NCI-H774 (cell line): ENCODE measurements at regions not wholly inside any gene's neighbourhood (a gene's known extent, or its start where the extent isn't known, plus 50 kb on each side); places are given as distances from the start of the nearest gene placed in this dataset.

Source experiments
- DNase-seq: peaks from one replicate; lab custom pipeline; 2025; lab: John Stamatoyannopoulos, UW

DNA sequence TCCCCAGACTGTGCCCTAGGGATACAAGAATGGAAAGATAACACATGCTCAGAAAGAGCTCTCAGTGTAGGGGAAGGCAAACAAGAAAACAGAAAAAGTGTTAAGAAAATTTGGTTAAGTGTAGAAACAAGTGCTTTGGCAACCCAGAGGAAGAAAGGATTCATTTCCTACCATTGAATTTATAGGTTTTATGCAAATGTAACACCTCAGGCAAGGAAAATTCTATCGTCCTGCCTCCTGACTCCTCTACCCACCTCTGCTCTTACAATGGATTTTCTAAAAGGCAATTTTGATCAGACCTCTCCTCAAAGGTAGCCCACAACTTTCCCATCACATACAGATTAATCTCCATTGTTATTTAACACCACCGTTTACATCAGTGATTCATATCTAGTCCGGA, 298.7 kb downstream of the RFC3 start:
- no peak for DNase-seq

DNA sequence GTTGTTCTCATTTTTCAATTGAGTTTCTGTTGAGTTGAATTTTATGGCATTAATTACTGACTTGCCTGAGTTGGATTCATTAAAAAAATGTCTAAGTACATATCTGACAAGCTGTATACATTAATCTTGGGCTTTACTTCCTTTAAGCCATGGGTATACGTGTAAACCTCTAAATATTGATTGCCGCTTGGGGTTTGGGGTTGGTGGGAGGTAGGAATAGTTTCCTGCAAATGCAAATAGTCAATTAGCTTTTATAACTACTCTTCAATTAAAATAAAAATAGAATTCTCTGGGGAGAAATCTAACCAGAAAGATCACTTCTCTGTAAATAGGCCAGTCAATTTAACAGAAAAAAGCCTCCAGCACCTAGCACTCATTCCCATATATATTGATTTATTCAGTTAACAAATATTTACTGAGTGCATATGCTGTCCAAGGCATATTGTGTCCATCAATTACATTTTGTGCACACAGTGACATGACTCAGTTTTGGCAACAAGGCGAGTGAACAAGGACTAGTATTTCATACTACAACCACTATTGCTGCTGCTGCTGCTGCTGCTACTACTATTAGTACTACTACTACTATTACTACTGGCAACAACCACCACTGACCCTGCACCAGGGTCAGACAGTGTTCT, 306.8 kb downstream of the RFC3 start:
- peak; percentile 65 for DNase-seq

GRCh38 chr13:34127523-34127922, 309.6 kb downstream of the RFC3 start:
- DNase-seq = no peak

GRCh38 chr13:34128661-34129060, 310.7 kb downstream of the RFC3 start:
- no peak for DNase-seq

DNA sequence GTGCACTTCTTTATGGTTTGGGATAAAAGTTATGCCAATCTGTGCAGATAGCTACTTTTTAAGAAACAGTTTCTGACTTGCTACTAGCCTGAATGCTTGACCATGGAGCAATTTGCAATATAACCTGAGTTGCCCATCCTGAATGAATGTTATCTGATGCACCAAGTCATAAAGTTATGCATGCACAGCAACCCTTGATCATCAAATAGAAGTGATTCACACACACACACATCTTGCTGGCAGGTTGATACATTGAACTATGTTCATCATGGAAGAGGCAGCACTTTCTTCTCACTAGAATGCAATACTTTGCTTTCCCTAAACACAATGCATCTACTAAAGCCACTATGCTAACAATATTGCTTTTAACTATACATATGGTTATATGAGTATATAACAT, 311.5 kb downstream of the RFC3 start:
- DNase-seq = no peak

GRCh38 chr13:34137200-34137599, 319.3 kb downstream of the RFC3 start:
- DNase-seq = no peak

DNA sequence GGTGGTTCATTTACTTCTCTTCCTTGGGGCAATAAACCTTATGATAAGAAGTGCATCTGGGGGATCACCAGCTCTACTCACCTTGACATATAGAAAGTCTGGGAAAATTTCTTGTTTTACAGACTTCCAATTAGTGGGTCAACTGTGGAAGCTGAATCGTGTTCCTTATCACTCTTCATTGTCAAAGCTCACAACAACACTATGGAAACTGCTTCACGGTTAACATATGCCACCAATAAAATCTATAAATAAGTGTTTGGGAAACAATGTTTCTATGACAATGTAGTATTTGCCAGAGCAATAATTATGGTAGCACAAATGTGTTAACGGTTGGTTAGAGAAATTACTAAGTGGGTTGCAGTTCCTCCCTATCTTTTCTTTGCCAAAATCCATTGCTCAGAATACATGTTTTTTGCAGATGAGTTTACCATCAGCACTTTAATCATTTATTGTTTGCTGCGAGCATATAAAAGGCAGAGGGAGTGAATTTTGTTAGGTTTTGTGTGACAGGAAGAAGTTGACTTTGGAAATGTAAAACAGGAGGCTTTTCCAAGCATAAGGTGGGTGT, 321.8 kb downstream of the RFC3 start:
- DNase-seq = no peak

DNA sequence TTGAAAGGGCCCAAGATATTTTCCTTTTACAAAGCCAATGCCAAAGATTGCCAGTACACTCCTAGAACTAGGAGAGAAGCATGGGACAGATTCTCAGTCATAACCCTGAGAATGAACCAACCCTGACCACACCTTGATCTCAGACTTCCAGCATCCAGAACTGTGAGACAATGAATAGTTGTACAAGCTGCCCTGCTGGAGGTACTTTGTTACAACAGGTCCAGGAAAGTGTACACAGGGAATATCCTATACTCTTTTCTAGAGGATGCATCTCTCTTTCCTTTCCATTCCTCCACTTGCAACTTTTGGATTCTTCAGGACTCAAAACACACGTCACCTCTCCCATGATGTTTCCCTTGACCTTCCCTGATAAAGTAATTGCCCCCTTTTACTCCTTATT, 325.7 kb downstream of the RFC3 start:
- no peak for DNase-seq

GRCh38 chr13:34144142-34144541, 326.2 kb downstream of the RFC3 start:
- no peak for DNase-seq

DNA sequence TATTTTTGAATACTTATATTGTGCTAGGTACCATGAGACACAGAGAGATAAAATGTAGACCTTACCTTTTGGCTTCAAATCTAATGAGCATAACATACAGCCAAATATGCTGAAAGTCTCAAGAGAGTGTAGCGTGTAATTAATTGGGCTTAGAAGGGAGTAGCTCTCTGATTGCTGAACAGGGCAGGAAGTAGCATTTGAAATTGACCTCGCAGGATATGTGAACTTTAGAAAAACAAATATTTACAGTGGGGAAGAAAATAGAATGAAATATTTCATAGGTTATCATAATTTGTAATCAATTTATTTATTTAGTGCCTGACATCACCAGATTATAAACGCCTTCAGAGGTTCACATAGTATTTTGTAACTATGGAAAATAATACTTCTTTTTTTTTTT, 327.1 kb downstream of the RFC3 start:
- no peak for DNase-seq

GRCh38 chr13:34148359-34148758, 330.4 kb downstream of the RFC3 start:
- DNase-seq = no peak

DNA sequence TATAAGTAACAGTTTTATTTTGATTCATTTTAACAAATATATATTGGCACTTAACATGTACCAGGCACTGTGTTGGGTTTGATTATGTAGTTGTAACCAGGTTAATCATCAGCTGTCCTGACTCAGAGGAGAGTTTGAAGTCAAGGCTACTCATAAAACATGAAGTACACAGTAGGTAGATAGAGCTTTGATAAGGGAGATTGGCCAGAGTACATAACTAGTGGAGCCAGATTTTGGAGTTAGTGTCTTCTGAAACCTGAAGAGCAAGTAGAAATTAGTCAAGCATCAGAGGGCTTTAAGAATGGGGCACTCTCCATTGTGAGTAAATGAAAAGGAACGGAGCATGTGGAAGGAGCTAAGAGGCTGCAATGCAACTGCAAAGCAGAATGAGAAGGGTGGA, 333.9 kb downstream of the RFC3 start:
- DNase-seq = no peak

- DNase-seq = no peak
These were observed 334.5 kb downstream of the RFC3 start for GRCh38 chr13:34152409-34152808.

DNA sequence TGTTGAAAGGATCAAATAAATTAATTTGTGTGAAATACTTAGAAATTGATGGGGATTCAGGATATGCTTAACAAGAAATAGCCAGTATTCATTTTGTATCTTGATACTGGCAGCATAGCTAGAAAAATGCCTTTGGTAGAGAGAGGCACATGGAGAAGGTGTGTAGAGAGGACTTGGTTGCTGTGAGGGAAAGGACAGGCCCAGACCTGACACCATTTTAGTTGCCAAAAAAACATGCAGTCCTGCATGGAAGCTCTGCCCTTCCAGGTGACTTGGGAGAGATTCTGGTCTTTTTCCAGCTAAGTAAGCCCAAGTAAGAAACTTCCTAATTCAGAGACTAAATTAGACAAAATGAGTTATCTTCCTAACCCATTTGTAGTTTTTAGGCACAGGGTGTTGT, 335.0 kb downstream of the RFC3 start:
- DNase-seq = no peak

DNA sequence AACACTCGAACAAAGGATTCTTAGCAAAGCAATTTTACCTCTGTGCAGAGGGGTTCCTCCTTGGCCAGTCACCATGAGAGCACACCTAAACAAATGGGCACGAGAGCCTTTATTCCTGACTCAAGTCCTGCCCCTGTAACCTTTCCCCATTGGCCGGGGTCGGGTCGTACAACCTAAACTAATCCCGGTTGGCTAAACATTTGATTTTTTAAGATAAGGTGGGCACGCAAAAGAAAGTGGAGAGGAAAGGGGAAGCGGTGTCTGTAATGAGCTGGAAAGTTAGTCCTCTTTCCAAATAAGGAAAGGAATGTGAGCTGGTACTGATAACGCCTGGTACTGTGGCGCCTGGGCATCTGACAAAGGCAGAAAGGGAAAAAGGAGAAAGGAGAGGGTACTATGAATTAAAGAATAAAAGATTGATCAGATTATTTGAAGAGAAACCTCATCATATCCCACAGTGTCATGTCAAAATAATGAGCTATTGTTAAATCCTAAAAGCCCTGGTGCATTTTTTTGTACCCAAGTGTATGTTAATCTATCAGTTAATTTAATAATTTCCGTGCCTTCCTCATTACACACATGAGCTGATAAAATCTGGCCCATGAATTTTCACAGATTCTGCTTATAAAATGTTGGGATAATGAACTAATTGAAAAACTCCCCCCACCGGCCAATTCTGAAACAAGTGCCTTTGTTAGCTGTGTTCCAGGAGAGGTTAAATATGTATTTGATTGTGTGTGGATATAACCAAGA, 335.7 kb downstream of the RFC3 start:
- no peak for DNase-seq

GRCh38 chr13:34155931-34156607, 338.1 kb downstream of the RFC3 start:
- no peak for DNase-seq

- DNase-seq = peak; percentile 61
These were observed 339.0 kb downstream of the RFC3 start for GRCh38 chr13:34156841-34157365.

- no peak for DNase-seq
These were observed 342.0 kb downstream of the RFC3 start for GRCh38 chr13:34159946-34160345.

DNA sequence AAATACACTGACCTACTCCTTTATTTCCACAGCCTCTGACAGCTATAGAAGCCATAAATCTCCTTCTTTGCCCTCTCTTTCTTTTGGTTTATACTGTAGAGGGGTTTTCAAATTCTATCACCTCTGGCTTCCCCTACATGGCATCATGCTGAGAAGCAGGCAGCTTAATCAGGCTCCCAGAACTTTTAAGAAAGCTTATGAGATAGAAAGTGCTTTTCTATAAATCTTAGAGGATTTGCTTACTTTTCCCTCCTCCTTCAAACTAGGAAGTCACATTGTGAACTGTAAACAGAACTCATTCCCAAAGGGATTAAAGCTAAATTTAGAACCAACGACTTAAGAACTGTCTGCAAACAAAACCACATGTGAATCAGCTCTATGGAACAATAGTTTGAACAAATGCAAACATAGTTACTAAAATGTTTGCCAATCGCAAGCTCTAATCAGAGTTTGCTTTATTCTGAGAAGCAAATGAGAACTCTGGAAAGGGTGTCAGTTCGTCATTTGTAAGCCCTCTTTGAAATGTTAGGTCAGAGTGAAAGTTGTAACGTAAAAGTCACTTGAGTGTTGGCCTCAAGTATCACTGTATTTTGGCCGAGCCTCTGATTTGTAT, 344.1 kb downstream of the RFC3 start:
- peak; percentile 25 for DNase-seq

DNA sequence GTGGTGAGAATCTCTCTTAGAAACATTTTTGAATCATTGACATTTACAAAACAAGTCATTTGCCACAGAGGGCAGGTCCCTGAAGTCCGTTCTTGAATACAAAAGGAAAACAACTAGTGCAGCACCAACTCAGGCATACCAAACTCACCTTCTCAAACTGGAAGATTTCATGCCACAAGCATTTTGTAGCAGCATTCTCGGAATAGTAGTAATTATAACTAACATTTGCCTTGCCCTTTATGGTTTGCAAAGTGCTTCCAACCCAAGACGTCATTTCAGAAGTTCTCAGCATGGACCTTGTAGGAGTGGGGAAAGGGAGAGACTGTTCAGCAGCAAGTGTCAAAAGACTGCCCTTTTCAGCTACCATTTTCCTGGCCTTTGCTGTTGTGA, 344.6 kb downstream of the RFC3 start:
- no peak for DNase-seq

- no peak for DNase-seq
These were observed 346.6 kb downstream of the RFC3 start for GRCh38 chr13:34164582-34164981.

DNA sequence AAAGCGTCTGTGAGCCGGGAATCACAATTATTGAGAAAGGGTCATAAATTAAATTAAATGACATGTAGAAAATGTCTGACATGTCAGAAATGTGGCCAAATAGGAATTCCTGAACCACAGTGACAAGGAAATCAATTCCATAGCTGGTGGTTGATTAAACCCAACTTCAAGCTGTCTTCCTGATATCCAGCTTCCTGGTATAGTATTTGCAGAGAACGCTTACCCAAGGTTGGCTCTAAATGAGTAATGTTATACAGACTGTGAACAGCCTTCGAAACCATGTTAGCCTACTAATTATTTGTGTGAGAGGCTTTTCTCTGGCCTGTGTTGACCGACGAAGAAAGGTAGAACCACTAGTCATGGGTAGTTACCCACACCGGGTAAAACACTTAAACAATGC, 347.2 kb downstream of the RFC3 start:
- no peak for DNase-seq
